DMS153 (cell line): ENCODE measurements at regions not wholly inside any gene's neighbourhood (a gene's known extent, or its start where the extent isn't known, plus 50 kb on each side); places are given as distances from the start of the nearest gene placed in this dataset.
A peak's percentile ranks its signal among the peaks of the same experiment; 100 is the strongest.
"Not testable (repeated sequence)": the region's sequence is repeated elsewhere in the genome, so short reads cannot be mapped to it uniquely, and the experiment has no call there.

ENCODE experiments used
- DNase-seq: peaks from one replicate; lab custom pipeline; 2025; lab: John Stamatoyannopoulos, UW

GRCh38 chr4:17436047-17436749 is 75.7 kb downstream of the QDPR start:
- DNase-seq = not testable (repeated sequence)

DNA sequence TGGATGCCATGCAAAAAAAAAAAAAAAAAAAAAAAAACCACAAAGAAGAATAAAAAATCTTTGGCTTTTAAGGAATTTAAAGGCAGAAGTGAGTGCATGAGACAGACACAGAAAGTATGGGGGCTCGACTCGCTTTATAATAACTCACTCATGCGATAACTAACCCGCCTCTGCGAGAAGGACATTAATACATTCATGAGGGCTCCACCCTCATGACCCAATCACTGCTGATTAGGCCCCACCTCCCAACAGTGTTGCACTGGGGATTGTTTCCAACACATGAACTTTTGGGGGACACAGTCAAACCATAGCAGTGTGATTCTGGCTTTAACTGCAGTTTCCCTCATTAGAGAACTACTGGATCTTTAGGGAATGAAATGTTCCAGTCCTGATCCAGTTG is 78.1 kb downstream of the QDPR start:
- DNase-seq = no peak

DNA sequence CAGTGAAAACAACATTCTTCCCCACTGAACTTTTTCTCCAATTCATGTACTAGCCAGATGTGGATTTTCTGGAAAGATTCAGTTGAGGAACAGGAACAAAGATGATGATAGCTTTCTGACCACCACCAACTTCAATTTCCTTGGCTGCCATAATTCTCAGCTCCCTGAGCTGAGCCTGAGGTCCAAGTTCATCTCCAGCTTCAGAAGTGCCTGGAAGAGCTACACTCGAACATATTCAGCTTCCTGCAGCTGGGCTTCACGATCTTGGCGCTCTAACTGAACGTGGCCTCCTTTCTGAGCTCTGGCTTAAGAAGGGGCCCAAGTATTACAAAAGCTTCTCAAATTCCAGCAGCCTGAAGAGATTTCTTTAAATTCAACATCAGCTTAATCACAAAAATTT is 83.9 kb downstream of the QDPR start:
- no peak for DNase-seq

DNA sequence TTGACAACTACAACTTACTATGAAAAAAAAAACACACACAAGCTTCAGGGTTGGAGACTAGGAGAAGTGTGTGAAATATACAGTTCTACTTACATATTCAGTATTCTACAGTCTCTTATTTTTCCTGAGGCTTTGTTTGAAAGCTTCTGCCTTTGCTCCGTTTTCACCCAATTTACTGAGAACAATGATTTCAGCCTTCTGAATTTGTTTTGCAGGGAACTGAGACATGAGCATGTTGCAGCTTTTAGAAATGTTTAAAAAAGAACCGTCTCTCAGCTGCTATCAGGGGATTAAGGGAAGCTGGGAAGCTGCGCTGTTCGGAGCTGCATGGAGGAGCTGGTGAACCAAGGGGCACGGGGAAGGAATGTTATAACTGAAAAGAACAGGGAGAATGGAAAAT is 85.7 kb downstream of the QDPR start:
- DNase-seq = no peak

- DNase-seq = no peak
Observed at GRCh38 chr4:17418010-17418409, 93.9 kb downstream of the QDPR start.

GRCh38 chr4:17414392-17414791 is 97.5 kb downstream of the QDPR start:
- DNase-seq = no peak

GRCh38 chr4:17400686-17401085 is 111.2 kb downstream of the QDPR start:
- DNase-seq = no peak

DNA sequence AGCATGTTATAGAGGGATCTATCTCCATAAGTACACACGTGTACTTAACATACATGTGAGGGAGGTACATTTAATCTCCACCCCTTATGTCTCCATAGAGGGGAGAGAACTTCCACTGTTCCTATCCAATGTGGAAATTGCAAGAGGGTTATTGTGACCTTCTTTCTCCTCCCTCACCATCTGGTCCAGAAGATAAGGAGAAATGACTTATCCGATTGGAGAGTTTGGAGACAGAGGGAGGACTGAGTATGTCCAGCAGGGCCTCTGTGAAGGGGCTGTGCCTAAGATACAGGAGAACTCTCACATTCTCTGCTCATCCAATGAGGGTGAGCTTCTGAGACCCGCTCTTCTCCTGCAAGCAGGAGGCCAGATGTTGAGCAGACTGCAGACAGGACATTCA is 113.1 kb downstream of the QDPR start:
- no peak for DNase-seq

- no peak for DNase-seq
Observed at GRCh38 chr4:17398035-17398434, 113.9 kb downstream of the QDPR start.

- no peak for DNase-seq
Observed at GRCh38 chr4:17397611-17398010, 114.3 kb downstream of the QDPR start.

DNA sequence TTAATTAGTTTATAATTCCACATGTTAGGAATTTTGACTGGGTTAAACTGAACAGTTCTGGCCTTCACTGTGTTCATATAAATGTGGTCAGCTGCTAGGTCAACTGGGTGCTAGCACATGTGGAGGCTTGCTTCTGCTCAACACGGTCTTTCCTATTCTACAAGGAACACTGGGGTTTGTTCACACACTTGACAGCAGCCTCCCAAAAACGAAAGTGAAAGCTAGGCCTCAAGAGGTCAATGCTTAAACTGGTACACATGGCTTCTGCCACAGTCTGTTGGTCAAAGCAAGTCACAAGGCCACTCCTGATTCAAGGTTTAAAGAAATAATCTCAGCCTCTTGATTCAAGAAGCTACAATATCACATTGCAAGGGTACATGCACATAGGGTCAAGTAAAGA is 126.5 kb downstream of the QDPR start:
- peak; percentile 13 for DNase-seq

DNA sequence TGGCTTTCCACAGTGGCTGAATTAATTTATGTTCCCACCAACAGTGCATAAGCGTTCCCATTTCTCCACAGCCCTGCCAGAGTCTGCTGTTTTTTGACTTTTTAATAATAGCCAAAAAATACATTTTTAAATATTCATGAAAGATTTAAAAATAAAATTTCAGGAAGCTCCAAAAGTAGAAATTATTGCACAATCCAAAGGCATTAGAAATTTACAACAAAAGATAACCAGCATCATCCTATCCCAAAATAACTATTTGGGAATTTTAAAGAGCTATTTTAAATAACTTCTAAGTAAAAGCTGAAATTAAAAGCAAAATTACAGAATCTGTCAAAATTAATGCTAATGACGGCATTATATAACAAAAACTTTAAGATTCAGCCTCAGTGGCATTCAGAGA is 131.5 kb downstream of the QDPR start:
- no peak for DNase-seq

GRCh38 chr4:17376205-17376604 is 135.7 kb downstream of the QDPR start:
- no peak for DNase-seq

DNA sequence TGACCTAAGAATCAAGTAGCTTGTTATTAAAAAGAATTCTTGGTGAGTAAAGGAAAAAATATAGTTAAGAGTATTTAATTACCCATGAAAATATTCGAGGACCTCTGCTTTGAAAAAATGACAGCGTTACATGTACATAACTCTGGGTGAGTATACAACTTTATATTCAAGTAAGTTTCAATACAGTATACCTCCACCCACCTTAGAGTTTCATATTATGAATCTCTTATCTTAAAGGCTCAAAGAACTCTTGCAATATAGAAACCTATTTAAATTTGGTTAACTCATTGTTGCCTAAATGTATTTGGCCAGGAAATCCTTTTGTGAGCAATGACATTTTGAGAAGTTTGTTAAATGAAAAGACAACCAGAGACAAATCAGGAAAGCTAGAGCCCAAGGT is 138.2 kb downstream of the QDPR start:
- DNase-seq = no peak

DNA sequence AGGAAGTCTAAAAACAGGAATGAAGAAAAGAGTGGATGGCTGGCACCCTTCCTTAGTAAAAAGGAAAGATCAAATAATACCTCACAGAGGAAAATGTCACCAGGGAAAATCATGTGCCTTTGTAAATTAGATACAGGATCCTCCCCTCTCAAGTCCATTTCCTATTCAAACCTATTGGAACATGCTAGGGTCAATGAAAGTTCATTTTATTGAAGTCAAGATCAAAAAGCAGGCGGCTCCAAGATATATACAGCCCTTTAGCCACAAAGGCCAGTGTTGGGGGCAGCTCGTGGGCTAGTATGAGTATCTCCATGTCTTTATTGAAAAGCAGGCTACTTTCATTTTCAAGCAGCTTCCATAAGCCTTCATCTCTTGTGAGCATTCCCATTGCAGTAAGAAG is 141.1 kb downstream of the QDPR start:
- DNase-seq = no peak

- DNase-seq = no peak
Observed at GRCh38 chr4:17368408-17368807, 143.5 kb downstream of the QDPR start.

- DNase-seq = no peak
Observed at GRCh38 chr4:17367201-17367600, 144.7 kb downstream of the QDPR start.

DNA sequence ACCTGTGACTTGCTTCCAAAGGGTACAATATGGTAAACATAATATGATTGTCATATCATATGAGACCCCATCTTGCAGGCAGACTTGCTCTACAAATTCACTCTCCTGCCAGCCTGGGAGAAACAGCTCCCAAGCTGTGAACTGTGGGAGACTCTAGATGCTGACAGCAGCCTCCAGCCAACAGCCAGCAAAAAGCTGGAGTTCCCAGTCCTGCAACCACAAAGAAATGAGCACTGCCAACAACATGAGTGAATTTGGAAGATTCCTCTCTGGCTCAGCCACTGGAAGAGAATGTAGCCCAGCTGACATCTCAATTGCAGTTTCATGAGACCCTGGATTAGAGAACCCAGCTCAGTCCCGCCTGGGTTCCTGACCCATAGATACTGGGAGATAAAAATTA is 145.4 kb downstream of the QDPR start:
- DNase-seq = no peak

DNA sequence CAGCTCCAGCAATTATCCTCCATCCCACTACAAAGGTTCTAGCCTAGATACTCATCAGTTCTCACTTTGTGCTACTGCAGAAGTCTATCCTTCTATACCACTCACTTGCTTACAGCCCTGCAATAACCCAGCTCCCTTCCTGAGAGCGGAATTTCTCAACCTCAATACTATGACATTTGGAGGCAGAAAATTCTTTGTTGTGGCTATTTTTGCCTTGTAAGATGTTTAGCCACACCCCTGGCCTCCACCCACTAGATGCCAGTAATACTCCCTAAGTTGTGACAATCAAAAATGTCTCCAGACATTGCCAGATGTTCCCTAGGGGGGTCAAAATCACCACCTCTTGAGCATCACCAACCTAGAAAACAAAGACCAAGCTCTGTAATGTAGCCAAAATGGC is 149.5 kb downstream of the QDPR start:
- DNase-seq = no peak

GRCh38 chr4:17358241-17358640 is 153.6 kb downstream of the QDPR start:
- DNase-seq = no peak

GRCh38 chr4:17356926-17357325 is 155.0 kb downstream of the QDPR start:
- no peak for DNase-seq

GRCh38 chr4:17352357-17352756 is 159.5 kb downstream of the QDPR start:
- DNase-seq = no peak

- DNase-seq = no peak
Observed at GRCh38 chr4:17347445-17347844, 164.4 kb downstream of the QDPR start.

DNA sequence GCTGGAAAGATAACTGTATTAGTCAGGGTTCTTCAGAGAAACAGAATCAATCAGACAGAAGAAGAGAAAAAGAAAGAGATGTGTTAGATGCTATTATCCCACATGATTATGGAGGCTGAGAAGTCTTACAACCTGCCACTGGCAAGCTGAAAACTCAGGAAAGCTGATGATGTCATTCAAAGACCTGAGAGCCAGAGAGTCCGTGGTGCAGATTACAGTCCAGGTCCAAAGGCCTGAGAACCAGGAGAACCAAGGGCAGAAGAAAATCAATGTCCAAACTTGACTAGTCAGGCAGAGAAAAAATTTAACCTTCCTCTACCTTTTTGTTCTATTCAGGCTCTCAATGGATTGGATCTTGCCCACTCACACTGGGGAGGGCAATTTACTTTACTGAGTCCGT is 172.5 kb downstream of the QDPR start:
- DNase-seq = no peak

DNA sequence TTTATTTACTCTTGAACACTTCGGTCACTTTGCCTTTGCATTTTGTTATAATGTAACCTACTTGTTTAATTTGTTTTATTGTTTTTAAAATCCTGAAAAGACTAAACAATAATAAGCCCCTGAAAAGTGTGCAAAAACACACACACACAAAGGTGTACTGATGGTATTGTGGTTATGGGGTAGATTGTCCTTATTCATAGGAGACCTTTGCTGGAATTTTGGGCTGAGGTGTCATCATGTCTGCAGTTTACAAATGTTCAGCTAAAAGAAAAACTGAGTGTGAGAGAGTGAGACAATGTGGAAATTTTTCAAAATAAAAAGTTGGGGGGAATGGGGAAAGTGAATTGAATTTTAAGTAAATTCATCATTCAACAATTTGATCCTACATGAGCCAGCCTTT is 174.9 kb downstream of the QDPR start:
- DNase-seq = no peak
